C1 segment of cervical spinal cord (tissue), 14 donors: ENCODE measurements at regions not wholly inside any gene's neighbourhood (a gene's known extent, or its start where the extent isn't known, plus 50 kb on each side); places are given as distances from the start of the nearest gene placed in this dataset.

ENCODE experiments used
- DNase-seq, 14 donors: peaks; one replicate each; lab custom pipeline; 2025; lab: John Stamatoyannopoulos, UW

- DNase-seq, result no peak
Observed at GRCh38 chr10:130485236-130485957, 349.2 kb downstream of the GLRX3 start.

- DNase-seq, result no peak
Observed at GRCh38 chr10:130485958-130486895, 350.0 kb downstream of the GLRX3 start.

- DNase-seq, result no peak
Observed at GRCh38 chr10:130486906-130487305, 350.7 kb downstream of the GLRX3 start.

DNA sequence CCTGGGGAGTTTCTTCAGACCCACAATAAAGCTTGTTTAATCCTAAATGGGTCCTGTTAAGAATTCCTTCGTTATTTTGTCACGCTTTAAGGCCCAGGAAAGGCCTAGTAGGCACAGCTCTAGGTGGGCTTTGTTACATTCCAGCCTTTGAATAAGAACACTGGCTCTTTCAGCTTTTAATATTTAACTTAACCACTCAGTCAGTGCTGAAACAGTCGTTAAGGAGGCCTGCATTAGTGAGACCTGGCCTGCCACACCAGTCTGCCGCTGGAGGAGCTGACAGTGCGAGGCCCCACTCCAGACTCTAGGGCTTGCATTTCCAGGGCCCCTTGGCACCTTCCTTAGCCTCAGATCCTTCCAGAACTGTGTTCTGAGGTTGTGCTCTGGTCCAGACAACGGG, 351.4 kb downstream of the GLRX3 start:
- DNase-seq, result no peak

DNA sequence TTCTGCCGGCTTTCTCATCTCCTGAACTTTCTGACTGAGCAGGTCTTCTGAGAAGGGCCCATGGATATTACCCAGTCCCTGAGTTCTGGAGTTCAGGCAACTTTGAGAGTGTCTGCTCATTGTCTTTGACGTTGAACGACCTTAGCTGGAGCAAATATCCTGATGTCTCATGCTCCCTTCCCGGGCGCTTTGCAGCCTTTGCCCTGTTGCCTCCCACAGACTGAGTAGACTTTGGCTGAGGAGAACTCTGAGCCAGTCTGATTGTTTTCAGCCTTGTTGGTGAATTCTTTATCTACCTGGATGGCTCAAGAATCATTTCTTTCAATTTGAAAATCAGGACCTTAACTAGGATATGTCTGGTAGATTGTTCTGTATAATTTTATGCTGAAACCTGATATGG, 353.7 kb downstream of the GLRX3 start:
- DNase-seq, result no peak

GRCh38 chr10:130491011-130491692, 355.0 kb downstream of the GLRX3 start:
- no peak for DNase-seq

GRCh38 chr10:130491693-130492050, 355.5 kb downstream of the GLRX3 start:
- no peak for DNase-seq

- no peak for DNase-seq
Observed at GRCh38 chr10:130492266-130492934, 356.2 kb downstream of the GLRX3 start.

DNA sequence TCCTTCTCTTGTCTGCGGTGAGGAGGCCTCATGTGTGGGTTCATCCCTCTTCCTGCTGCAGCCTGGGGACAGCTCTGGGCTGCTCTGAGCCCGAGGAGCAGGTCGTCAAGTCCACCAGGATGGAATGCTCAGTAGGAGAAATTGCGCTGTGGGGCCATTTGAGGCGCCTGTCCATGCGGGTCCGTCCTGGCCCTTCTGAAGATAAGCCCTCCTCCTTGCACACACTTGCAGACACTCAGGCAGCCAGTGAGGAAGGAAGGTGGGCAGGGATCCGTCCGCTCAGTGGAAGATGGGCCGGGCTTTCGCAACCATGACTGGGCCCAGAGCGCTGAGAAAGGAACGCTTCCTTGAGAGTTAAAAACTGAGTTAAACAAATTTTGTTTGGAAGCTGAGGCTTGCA, 356.8 kb downstream of the GLRX3 start:
- DNase-seq, result no peak

- DNase-seq, result no peak
Observed at GRCh38 chr10:130493446-130494145, 357.4 kb downstream of the GLRX3 start.

- DNase-seq, result no peak
Observed at GRCh38 chr10:130495116-130495862, 359.1 kb downstream of the GLRX3 start.

GRCh38 chr10:130495891-130496636, 359.9 kb downstream of the GLRX3 start:
- no peak for DNase-seq

GRCh38 chr10:130497056-130498010, 361.1 kb downstream of the GLRX3 start:
- no peak for DNase-seq

- no peak for DNase-seq
Observed at GRCh38 chr10:130498042-130498441, 361.9 kb downstream of the GLRX3 start.

DNA sequence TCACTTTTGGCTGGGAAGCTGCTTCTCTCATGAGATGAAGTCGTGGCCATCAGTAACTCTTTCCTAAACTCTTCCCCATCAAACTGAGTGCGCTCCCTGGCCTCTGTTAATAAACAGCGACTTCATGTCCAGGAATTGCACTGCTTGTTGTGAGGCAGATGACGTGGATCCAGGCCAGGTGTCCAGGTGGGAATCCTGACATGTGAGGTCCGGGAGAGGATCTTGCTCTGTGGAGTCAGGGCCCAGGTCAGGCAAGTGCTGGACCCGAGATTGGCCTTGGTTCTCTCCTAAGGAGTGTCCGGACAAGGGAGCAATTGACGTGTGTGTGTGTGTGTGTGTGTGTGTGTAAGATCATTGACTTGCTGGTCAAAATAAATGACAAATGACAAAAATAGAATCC, 362.7 kb downstream of the GLRX3 start:
- no peak for DNase-seq

- DNase-seq, result no peak
Observed at GRCh38 chr10:130499541-130499940, 363.4 kb downstream of the GLRX3 start.

- DNase-seq, result no peak
Observed at GRCh38 chr10:130500261-130501000, 364.2 kb downstream of the GLRX3 start.

GRCh38 chr10:130507461-130507860, 371.3 kb downstream of the GLRX3 start:
- no peak for DNase-seq
